Coronary artery (tissue), 2 donors: ENCODE measurements at regions not wholly inside any gene's neighbourhood (a gene's known extent, or its start where the extent isn't known, plus 50 kb on each side); places are given as distances from the start of the nearest gene placed in this dataset.

Source experiments
- DNase-seq: peaks from one replicate; pipeline ENCODE4 v3.0.0-alpha.2; 2017; ENCODE audit warnings: low spot score
- H3K27ac ChIP-seq, 2 donors: fragments of 200-600 bp; sonication (generic); one replicate each; pipeline ENCODE4 v1.5.1; 2016 to 2019
- H3K4me3 ChIP-seq: fragments of 200-600 bp; sonication (generic); 2 replicates; pipeline ENCODE4 v1.5.1; 2016; ENCODE audit warnings: mild to moderate bottlenecking, moderate library complexity
- TF ChIP-seq, protein P1 (sequence below): fragments of 200-600 bp; sonication (generic); IDR thresholded peaks from one replicate; pipeline ENCODE4 v1.5.1; 2019; ENCODE audit warnings: antibody characterized with exemption

DNA sequence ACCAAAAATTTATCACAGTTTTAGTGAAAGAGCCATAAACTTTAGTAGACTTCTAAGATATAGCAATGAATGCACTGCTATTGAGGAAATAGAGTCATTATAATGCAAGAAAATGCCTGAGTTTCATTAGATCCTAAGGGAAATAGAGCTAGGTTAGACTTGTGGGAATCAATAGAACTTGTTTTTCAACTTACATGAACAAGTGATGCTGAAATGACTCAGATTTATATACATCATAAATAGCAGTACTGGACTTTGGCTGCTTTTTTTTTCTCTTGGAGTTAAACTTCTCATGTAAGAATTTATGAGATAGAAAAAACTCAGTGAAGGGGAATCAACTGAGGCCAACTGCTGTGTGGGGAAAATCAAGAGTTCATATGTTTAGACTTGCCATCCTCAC is 216.5 kb upstream of the AADAT start:
- Histone ChIP-seq H3K27ac (no peak overlapping the region), H3K4me3 (no peak overlapping the region)
- TF ChIP-seq, protein P1, sequence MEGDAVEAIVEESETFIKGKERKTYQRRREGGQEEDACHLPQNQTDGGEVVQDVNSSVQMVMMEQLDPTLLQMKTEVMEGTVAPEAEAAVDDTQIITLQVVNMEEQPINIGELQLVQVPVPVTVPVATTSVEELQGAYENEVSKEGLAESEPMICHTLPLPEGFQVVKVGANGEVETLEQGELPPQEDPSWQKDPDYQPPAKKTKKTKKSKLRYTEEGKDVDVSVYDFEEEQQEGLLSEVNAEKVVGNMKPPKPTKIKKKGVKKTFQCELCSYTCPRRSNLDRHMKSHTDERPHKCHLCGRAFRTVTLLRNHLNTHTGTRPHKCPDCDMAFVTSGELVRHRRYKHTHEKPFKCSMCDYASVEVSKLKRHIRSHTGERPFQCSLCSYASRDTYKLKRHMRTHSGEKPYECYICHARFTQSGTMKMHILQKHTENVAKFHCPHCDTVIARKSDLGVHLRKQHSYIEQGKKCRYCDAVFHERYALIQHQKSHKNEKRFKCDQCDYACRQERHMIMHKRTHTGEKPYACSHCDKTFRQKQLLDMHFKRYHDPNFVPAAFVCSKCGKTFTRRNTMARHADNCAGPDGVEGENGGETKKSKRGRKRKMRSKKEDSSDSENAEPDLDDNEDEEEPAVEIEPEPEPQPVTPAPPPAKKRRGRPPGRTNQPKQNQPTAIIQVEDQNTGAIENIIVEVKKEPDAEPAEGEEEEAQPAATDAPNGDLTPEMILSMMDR = no peak
- no peak for DNase-seq

DNA sequence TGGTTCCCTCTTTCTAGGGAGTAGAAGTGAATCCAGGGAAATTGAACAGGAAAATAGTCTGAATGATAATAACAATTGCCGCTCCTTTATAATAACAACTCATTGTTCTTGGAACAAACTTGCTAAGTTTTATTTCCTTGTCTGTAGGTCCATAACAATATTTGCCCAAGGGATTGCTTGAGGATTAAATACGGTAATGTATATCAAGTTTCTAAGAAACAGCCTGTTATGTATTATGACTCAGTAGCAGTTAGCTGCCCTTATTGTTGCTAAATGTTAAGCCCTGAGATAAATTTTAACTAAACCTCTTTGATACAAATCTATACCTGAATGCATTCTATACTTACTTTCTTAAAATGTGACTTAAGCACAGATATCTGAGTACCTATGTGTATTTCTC is 215.9 kb upstream of the AADAT start:
- no peak for DNase-seq
- Histone ChIP-seq H3K4me3 (no peak overlapping the region), H3K27ac (no peak overlapping the region)
- TF ChIP-seq, protein P1 = no peak

DNA sequence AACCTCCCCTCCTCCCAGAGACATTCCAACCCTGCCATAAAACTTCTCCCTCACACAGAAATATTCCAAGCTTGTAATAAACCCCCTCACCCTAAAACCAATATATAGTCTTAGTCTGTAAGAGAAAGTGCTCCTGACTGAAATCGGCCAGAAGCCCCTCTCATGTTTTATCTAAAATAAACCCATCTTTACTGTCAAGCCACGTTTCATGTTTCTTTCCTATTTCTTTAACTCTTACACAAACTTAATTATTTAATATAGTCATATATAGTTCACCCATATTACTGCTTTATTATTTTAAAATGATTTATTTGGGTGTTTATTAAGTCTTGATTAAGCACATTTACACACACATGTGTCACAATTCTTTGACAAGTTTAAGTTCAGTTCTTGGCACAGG is 191.3 kb upstream of the AADAT start:
- Histone ChIP-seq H3K27ac (no peak overlapping the region), H3K4me3 (no peak overlapping the region)
- TF ChIP-seq, protein P1 = no peak
- no peak for DNase-seq

DNA sequence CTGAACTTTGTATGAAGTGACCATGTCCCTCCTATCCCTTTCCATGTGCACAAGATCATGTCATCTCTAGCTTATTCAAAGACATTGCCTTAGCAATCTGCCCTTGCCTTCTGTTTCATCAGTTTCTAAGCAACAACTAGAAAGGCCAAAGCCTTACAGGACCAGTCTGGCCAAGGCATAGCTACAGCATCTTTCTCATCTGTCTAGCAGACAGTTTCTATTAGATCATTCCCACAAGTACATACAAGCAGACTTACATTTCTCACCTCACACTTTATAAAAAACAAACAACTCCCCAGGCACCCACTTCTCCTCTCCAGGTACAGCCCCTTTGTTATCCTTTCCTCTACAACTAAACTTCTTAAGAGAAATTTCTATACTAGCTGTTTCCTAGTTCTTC is 188.7 kb upstream of the AADAT start:
- TF ChIP-seq, protein P1 = no peak
- DNase-seq = no peak
- Histone ChIP-seq H3K27ac (no peak overlapping the region), H3K4me3 (no peak overlapping the region)

DNA sequence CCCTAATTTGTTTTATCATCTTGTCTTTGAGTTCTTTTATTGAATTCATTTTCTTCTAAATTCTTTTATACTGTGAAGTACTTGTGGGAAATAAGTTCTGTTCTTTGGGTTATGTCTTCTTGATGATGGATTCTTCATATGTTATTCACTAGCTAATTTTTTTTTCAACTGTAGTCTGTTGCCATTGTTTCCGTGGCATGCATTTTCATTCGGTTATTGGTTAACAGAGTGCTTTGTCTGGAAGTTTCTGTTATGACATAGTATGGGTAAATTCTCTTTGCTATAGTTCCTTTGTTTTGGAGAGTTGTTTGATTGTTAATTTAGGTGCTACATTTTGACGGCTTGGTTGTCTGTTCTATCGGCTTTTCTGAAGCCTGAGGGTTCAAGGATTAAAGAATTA is 184.9 kb upstream of the AADAT start:
- Histone ChIP-seq H3K27ac (no peak overlapping the region), H3K4me3 (no peak overlapping the region)
- DNase-seq = no peak
- TF ChIP-seq, protein P1 = no peak

DNA sequence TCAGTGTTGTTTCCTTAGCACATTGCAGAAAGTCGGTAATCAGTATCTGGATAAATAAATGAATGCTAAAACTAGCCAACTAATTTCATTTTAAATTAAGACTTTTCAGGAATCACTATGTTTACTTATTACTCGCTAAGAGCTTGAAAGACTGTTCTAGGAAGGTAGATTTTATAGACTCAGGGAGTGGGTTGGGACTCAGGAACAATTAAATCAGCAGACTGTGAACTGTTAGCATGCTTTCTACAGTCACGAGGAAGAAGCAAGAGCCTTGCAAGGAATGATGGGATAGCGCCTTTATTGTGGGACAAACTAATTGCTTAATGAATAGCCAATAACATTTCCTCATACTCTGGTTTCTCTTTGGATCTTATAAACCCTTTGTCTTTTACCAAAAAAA is 183.2 kb upstream of the AADAT start:
- TF ChIP-seq, protein P1 = no peak
- Histone ChIP-seq H3K4me3 (no peak overlapping the region), H3K27ac (no peak overlapping the region)
- DNase-seq = no peak

DNA sequence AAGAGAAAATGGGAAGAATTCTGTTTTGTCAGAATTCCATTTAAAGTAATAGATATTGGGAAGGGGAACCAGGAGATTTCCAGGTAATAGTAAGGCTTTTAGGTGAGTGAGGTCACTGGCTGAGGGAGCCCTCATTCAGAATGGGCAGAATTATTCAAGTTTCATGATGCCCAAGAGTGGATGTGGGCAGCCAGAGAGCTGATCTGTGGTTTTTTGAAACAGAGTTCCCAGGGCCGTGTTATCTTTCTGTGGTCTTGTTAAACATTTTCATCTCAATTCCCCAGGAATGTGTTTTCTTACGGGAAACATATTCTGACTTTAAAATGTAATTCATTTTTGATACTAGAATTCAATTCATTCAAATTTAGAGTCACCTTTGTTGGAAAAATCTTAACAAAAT is 182.0 kb upstream of the AADAT start:
- Histone ChIP-seq H3K4me3 (no peak overlapping the region), H3K27ac (no peak overlapping the region)
- DNase-seq = no peak
- TF ChIP-seq, protein P1 = no peak
